ENCODE measurements at regions not wholly inside any gene's neighbourhood (a gene's known extent, or its start where the extent isn't known, plus 50 kb on each side); places are given as distances from the start of the nearest gene placed in this dataset.
A peak's percentile ranks its signal among the peaks of the same experiment; 100 is the strongest.

DNA sequence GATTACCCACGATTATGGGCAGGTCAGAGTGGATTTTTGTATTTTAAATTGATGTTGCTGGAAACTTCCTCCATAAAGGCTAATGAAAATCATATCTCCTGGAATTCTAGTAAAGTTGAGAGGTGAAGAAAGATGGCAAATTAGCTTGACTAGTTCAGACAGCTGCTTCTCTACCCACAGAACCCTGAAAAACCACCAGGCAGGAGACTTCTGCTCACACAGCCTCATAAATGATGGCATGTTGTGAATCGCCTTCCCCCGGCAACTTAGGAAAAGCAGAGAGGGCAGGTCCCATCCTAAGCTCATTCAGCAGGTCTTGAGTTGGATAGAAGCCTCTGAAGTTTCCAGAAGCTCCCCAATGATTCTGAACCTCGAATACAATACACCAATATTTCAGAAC, 87.6 kb upstream of the SLC7A1 start:
- Mint-ChIP-seq H3K36me3 (no peaks in the 10 kb centered on the region), H3K27me3 (peaks cover 11% of the 10 kb centered on the region), H3K4me1 (no peaks in the 10 kb centered on the region), H3K27ac (no peak overlapping the region), H3K9me3 (peaks cover 0 to 7% (median 2%) of the 10 kb centered on the region in 3 donors), H3K4me3 (no peak overlapping the region)

DNA sequence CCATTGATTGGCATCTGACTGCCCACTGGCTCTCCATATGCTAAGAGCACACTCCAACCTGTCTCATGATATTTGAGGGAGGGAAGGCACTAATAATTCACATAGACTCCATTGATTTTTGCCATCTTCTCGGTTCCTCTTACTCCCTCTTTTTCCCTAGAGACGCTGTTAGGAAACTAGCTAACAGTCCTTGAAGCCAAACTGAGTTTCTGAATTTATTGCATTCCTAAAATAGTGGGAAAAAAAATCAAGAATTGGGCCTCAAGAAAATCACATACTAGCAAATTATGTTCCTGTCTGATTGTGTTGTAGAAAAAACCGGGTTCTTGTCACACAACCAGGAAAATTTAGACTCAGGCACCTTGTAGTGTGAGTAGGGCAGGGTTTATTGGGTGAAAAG, 86.4 kb upstream of the SLC7A1 start:
- H3K4me3 Mint-ChIP-seq, result no peak overlapping the region
- H3K36me3 Mint-ChIP-seq, result no peaks in the 10 kb centered on the region
- H3K27me3 Mint-ChIP-seq, result peaks cover 11% of the 10 kb centered on the region
- H3K4me1 Mint-ChIP-seq, result peaks cover 0 to 1% (median 0%) of the 10 kb centered on the region in 3 donors
- H3K9me3 Mint-ChIP-seq, result peaks cover 0 to 7% (median 0%) of the 10 kb centered on the region in 3 donors
- no peak overlapping the region for H3K27ac Mint-ChIP-seq

DNA sequence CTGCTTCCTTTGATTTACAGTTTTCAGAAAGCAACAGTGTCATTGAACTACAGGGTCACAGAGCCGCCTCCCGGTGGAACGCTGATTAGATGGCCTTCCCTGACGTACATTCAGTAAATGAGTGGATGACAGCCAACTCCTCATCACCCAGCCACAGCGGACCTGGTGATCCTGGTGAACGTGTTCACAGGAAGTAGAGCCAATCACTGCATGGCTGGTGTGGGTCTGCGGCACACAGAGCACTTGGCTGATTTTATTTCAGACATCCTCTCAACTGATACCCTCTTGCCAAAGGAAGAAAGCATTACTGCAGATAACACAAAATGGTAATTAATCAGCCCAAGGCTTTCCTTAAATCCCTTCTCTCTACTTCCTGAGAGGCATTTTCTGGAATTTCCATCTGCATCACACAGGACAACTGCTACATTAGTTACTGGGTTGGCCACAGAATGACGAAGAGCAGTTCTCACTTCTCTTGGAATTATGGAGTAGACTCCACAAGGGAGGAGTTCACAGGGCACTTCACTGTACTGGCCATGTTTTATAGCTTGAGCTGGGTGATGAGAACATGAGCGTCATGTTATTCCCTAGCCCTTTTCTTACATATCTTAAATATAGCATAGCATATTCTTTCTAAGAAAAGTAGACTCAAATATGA, 84.0 kb upstream of the SLC7A1 start:
- H3K4me1 Mint-ChIP-seq, result peaks cover 0 to 1% (median 0%) of the 10 kb centered on the region in 3 donors
- H3K9me3 Mint-ChIP-seq, result peaks cover 0 to 7% (median 0%) of the 10 kb centered on the region in 3 donors
- H3K4me3 Mint-ChIP-seq, result no peak overlapping the region
- H3K27ac Mint-ChIP-seq, result no peak overlapping the region
- H3K36me3 Mint-ChIP-seq, result no peaks in the 10 kb centered on the region
- peaks cover 13% of the 10 kb centered on the region for H3K27me3 Mint-ChIP-seq

DNA sequence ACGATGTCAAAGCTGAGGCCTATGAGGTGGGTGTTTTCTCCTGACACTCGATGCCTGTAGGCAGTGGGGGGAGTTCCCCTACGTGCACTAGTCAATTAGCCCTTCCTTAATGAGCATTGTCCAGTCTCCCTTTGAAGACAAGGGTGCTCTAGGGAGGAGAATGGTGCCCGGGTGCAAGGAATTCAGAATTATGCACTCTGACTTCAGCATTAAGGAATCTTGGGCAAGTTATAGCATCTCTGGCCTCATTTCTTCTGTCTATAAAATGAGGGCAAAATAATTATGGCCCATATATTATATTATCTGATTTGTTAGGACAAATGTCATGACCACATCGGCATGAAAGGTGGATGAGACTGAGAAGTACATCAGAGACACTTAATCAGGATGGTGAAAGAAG, 82.1 kb upstream of the SLC7A1 start:
- H3K27ac Mint-ChIP-seq, result no peak overlapping the region

GRCh38 chr13:29676941-29677452, 81.5 kb upstream of the SLC7A1 start:
- Mint-ChIP-seq H3K27me3 (peaks cover 13% of the 10 kb centered on the region), H3K9me3 (no peaks in the 10 kb centered on the region), H3K36me3 (no peaks in the 10 kb centered on the region)

More for the DNA sequence above, 82.1 kb upstream of the SLC7A1 start:
- H3K27me3 Mint-ChIP-seq, result peaks cover 13% of the 10 kb centered on the region
- H3K36me3 Mint-ChIP-seq, result no peaks in the 10 kb centered on the region
- peaks cover 0 to 3% (median 0%) of the 10 kb centered on the region in 3 donors for H3K9me3 Mint-ChIP-seq
- peaks cover 0 to 1% (median 0%) of the 10 kb centered on the region in 3 donors for H3K4me1 Mint-ChIP-seq
- no peak overlapping the region for H3K4me3 Mint-ChIP-seq

GRCh38 chr13:29676535-29676934, 81.0 kb upstream of the SLC7A1 start:
- H3K36me3 Mint-ChIP-seq, result no peaks in the 10 kb centered on the region
- H3K9me3 Mint-ChIP-seq, result peaks cover 0 to 2% (median 0%) of the 10 kb centered on the region in 3 donors
- H3K27ac Mint-ChIP-seq, result no peak overlapping the region
- H3K4me3 Mint-ChIP-seq, result no peak overlapping the region
- H3K27me3 Mint-ChIP-seq, result peaks cover 11% of the 10 kb centered on the region
- peaks cover 0 to 1% (median 0%) of the 10 kb centered on the region in 3 donors for H3K4me1 Mint-ChIP-seq

More at GRCh38 chr13:29676941-29677452, 81.5 kb upstream of the SLC7A1 start:
- H3K4me3 Mint-ChIP-seq, result no peak overlapping the region
- no peak overlapping the region for H3K27ac Mint-ChIP-seq
- H3K4me1 Mint-ChIP-seq, result peaks cover 0 to 1% (median 0%) of the 10 kb centered on the region in 3 donors

DNA sequence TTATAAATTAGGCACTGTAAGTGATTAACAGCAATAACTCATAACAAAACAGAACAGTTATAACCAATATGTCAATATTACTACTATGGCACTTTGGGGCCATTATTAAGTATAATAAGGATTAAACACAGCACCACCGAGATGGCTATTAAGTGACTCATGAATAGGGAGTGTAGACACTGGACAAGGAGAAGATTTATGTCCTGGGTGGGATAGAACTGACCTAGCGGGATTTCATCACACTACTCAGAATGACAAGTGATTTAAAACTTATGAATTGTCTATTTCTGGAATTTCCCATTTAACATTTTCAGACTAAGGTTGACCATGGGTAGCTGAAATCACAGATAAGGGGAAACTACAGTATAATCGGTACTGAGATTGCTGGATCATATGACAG, 79.0 kb upstream of the SLC7A1 start:
- Mint-ChIP-seq H3K9me3 (peaks cover 0 to 2% (median 0%) of the 10 kb centered on the region in 3 donors), H3K4me3 (no peak overlapping the region), H3K27me3 (peaks cover 11% of the 10 kb centered on the region), H3K27ac (no peak overlapping the region), H3K36me3 (no peaks in the 10 kb centered on the region), H3K4me1 (peaks cover 0 to 1% (median 0%) of the 10 kb centered on the region in 3 donors)

GRCh38 chr13:29664591-29664990, 69.1 kb upstream of the SLC7A1 start:
- peaks cover 12 to 20% (median 16%) of the 10 kb centered on the region in 3 donors for H3K9me3 Mint-ChIP-seq
- H3K27ac Mint-ChIP-seq, result peak overlapping the region in 2 of 3 donors; percentile 7 to 81
- H3K36me3 Mint-ChIP-seq, result peaks cover 6% of the 10 kb centered on the region
- peaks cover 0 to 4% (median 3%) of the 10 kb centered on the region in 3 donors for H3K4me1 Mint-ChIP-seq
- H3K4me3 Mint-ChIP-seq, result no peak overlapping the region
- peaks cover 13% of the 10 kb centered on the region for H3K27me3 Mint-ChIP-seq

GRCh38 chr13:29654843-29655547, 59.5 kb upstream of the SLC7A1 start:
- peaks cover 5 to 23% (median 13%) of the 10 kb centered on the region in 3 donors for H3K9me3 Mint-ChIP-seq
- H3K4me3 Mint-ChIP-seq, result no peak overlapping the region
- peaks cover 3% of the 10 kb centered on the region for H3K36me3 Mint-ChIP-seq
- H3K27ac Mint-ChIP-seq, result peak overlapping the region in 1 of 3 donors; percentile 14
- no peaks in the 10 kb centered on the region for H3K4me1 Mint-ChIP-seq
- H3K27me3 Mint-ChIP-seq, result peaks cover 4% of the 10 kb centered on the region

DNA sequence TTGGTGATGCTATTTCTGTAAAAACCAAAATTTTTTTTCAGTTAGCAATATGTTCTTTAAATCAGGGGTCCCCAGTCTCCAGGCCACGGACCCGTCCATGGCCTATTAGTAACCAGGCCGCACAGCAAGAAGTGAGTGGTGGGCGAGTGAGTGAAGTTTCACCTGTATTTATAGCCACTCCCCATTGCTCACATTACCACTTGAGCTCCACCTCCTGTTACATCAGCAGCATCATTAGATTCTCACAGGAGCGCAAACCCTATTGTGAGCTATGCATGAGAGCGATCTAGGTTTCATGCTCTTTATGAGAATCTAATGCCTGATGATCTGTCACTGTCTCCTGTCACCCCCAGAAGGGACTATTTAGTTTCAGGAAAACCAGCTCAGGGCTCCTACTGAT, 58.9 kb upstream of the SLC7A1 start:
- no peak overlapping the region for H3K4me3 Mint-ChIP-seq
- peaks cover 2 to 18% (median 13%) of the 10 kb centered on the region in 3 donors for H3K9me3 Mint-ChIP-seq
- H3K27ac Mint-ChIP-seq, result no peak overlapping the region
- peaks cover 2% of the 10 kb centered on the region for H3K36me3 Mint-ChIP-seq
- H3K27me3 Mint-ChIP-seq, result peaks cover 4% of the 10 kb centered on the region
- H3K4me1 Mint-ChIP-seq, result no peaks in the 10 kb centered on the region

- H3K4me1 Mint-ChIP-seq, result peaks cover 4 to 7% (median 6%) of the 10 kb centered on the region in 3 donors
- H3K27me3 Mint-ChIP-seq, result peaks cover under 1% of the 10 kb centered on the region
- H3K36me3 Mint-ChIP-seq, result no peaks in the 10 kb centered on the region
- H3K27ac Mint-ChIP-seq, result peak overlapping the region in 1 of 3 donors; percentile 59
- H3K9me3 Mint-ChIP-seq, result peaks cover 2 to 13% (median 6%) of the 10 kb centered on the region in 3 donors
- H3K4me3 Mint-ChIP-seq, result peak overlapping the region in 3 of 4 donors; percentile 4 to 85 (median 32)
Observed at GRCh38 chr13:29648760-29649159, 53.3 kb upstream of the SLC7A1 start.
